A549 (cell line): ENCODE measurements at regions not wholly inside any gene's neighbourhood (a gene's known extent, or its start where the extent isn't known, plus 50 kb on each side); places are given as distances from the start of the nearest gene placed in this dataset.

Source experiments
- CEBPB ChIP-seq, 2 experiments: fragments of >200 bp in 1 of 2; sonication (Bioruptor Twin) in 1 of 2; formaldehyde crosslinking in 1 of 2; IDR thresholded peaks; 2 replicates each; pipeline ENCODE4 v1.6.1; 2012 to 2016
- JUN ChIP-seq, 2 experiments: fragments of >200 bp; sonication (Bioruptor Twin); formaldehyde crosslinking; IDR thresholded peaks; 2 replicates in 1 of 2; 3 replicates in 1 of 2; pipeline ENCODE4 v1.6.1; 2016 to 2017
- KDM1A ChIP-seq: fragments of 200-600 bp; sonication (generic); IDR thresholded peaks from 2 replicates; pipeline ENCODE4 v1.6.1; 2016; ENCODE audit warnings: low read depth, mild to moderate bottlenecking
- MAFK ChIP-seq: fragments of 450-650 bp; IDR thresholded peaks from 2 replicates; pipeline ENCODE4 v1.6.1; 2014; ENCODE audit not compliant: partially characterized antibody
- SREBF2 ChIP-seq: fragments of 450-650 bp; IDR thresholded peaks from 2 replicates; pipeline ENCODE4 v1.6.1; 2014; ENCODE audit warnings: mild to moderate bottlenecking, moderate library complexity
- TF ChIP-seq, protein P1 (sequence below): fragments of >200 bp; sonication (Bioruptor Twin); formaldehyde crosslinking; IDR thresholded peaks from 3 replicates; pipeline ENCODE4 v1.5.1; 2016
- TF ChIP-seq, protein P2 (sequence below): fragments of 200-600 bp; sonication (generic); IDR thresholded peaks from 2 replicates; pipeline ENCODE4 v1.6.1; 2016; ENCODE audit warnings: antibody characterized with exemption, mild to moderate bottlenecking, moderate library complexity
- TF ChIP-seq, protein P3 (sequence below): IDR thresholded peaks from 2 replicates; pipeline ENCODE4 v1.6.1; 2012

DNA sequence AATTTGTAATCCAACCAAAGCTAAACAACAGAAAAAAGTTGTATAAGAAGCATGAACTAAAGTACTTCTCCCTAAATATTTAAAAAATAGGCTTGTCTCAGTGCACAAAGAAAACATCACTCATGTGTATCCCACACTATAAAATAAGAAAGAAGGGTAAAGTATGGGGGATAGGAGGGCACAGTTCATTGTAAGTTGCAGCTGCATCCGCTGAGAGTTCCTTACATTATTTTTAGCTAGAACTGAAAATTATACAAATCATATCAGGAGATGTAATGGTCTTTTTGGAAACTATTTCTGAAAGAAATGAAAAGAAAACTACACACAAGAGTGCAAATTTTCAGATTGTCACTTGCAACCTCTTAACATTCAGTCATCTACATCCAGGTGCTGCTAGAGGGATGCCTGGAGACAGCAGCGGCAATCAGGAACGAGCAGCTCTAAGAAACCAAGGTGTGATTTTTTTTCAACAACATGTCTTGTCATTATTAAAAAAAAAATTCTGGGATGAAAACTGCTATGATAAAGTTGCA lies 273.6 kb downstream of the ASXL3 start:
- TF ChIP-seq, protein P1, sequence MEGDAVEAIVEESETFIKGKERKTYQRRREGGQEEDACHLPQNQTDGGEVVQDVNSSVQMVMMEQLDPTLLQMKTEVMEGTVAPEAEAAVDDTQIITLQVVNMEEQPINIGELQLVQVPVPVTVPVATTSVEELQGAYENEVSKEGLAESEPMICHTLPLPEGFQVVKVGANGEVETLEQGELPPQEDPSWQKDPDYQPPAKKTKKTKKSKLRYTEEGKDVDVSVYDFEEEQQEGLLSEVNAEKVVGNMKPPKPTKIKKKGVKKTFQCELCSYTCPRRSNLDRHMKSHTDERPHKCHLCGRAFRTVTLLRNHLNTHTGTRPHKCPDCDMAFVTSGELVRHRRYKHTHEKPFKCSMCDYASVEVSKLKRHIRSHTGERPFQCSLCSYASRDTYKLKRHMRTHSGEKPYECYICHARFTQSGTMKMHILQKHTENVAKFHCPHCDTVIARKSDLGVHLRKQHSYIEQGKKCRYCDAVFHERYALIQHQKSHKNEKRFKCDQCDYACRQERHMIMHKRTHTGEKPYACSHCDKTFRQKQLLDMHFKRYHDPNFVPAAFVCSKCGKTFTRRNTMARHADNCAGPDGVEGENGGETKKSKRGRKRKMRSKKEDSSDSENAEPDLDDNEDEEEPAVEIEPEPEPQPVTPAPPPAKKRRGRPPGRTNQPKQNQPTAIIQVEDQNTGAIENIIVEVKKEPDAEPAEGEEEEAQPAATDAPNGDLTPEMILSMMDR = no peak
- TF ChIP-seq, protein P2, sequence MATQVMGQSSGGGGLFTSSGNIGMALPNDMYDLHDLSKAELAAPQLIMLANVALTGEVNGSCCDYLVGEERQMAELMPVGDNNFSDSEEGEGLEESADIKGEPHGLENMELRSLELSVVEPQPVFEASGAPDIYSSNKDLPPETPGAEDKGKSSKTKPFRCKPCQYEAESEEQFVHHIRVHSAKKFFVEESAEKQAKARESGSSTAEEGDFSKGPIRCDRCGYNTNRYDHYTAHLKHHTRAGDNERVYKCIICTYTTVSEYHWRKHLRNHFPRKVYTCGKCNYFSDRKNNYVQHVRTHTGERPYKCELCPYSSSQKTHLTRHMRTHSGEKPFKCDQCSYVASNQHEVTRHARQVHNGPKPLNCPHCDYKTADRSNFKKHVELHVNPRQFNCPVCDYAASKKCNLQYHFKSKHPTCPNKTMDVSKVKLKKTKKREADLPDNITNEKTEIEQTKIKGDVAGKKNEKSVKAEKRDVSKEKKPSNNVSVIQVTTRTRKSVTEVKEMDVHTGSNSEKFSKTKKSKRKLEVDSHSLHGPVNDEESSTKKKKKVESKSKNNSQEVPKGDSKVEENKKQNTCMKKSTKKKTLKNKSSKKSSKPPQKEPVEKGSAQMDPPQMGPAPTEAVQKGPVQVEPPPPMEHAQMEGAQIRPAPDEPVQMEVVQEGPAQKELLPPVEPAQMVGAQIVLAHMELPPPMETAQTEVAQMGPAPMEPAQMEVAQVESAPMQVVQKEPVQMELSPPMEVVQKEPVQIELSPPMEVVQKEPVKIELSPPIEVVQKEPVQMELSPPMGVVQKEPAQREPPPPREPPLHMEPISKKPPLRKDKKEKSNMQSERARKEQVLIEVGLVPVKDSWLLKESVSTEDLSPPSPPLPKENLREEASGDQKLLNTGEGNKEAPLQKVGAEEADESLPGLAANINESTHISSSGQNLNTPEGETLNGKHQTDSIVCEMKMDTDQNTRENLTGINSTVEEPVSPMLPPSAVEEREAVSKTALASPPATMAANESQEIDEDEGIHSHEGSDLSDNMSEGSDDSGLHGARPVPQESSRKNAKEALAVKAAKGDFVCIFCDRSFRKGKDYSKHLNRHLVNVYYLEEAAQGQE = no peak
- TF ChIP-seq SREBF2 (no peak), CEBPB (IDR thresholded peaks at IDR 0.05) (no peak), KDM1A (no peak), JUN (IDR thresholded peaks at IDR 0.05) (no peak), MAFK (no peak)
- TF ChIP-seq, protein P3, sequence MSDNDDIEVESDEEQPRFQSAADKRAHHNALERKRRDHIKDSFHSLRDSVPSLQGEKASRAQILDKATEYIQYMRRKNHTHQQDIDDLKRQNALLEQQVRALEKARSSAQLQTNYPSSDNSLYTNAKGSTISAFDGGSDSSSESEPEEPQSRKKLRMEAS = no peak
